ENCODE measurements at regions not wholly inside any gene's neighbourhood (a gene's known extent, or its start where the extent isn't known, plus 50 kb on each side); places are given as distances from the start of the nearest gene placed in this dataset.

DNA sequence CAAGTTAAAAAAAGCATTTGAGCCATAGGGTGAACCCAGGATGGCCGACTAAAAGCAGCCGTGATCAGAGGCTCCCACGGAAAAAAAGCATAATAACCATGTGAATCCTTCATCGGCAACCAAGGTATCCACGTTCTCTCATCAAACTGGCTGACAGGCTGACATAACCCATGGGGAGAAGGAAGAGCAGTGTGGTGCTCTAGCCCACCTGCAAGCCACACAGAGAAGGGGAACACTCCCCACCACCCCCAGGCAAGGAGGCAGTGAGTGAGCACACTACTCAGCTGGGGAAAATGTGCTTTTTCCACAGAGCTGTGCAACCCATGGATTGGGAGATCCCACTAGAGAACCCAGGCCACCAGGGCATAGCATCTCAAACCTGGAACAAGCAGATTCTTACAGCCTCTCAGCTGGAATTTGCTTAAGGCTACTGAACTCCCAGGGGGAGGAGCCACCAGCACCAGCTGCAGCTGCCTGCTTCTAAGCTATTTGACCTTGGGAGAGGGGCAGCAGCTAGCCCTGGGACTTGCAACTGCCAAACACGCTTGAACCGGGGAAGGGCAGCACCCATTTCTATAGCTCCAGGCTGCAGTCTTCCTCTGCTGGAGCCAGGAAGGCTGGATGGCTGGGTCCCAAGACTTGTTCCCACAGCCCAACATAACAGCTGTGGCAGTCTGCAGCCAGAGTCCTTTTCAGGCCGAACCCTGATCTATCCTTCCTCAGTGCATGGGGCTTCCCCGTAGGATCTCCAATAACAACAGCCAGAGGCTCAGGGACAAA lies 178.2 kb upstream of the NRG3 start:
- CTCF ChIA-PET = no interaction called here
- Mint-ChIP-seq H3K9me3 (ENCODE audit: low read depth, unreplicated experiment) (peaks cover 13% of the 10 kb centered on the region), H3K27me3 (ENCODE audit: unreplicated experiment) (peaks cover 21% of the 10 kb centered on the region), H3K4me1 (ENCODE audit: low read depth, unreplicated experiment) (no peaks in the 10 kb centered on the region), H3K4me3 (ENCODE audit: low read depth, unreplicated experiment) (no peak overlapping the region), H3K27ac (ENCODE audit: unreplicated experiment) (no peak overlapping the region), H3K36me3 (ENCODE audit: insufficient read depth, unreplicated experiment) (no peaks in the 10 kb centered on the region)
- intact Hi-C loops (cut with micrococcal nuclease; ENCODE audit: unreplicated experiment) = no loop called here
- TF ChIP-seq, protein P1, sequence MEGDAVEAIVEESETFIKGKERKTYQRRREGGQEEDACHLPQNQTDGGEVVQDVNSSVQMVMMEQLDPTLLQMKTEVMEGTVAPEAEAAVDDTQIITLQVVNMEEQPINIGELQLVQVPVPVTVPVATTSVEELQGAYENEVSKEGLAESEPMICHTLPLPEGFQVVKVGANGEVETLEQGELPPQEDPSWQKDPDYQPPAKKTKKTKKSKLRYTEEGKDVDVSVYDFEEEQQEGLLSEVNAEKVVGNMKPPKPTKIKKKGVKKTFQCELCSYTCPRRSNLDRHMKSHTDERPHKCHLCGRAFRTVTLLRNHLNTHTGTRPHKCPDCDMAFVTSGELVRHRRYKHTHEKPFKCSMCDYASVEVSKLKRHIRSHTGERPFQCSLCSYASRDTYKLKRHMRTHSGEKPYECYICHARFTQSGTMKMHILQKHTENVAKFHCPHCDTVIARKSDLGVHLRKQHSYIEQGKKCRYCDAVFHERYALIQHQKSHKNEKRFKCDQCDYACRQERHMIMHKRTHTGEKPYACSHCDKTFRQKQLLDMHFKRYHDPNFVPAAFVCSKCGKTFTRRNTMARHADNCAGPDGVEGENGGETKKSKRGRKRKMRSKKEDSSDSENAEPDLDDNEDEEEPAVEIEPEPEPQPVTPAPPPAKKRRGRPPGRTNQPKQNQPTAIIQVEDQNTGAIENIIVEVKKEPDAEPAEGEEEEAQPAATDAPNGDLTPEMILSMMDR (IDR thresholded peaks at IDR 0.05; ENCODE audit: unreplicated experiment) = no peak
- DNase-seq = no peak
- no TSS peak for BruUV-seq (replicated peaks)

DNA sequence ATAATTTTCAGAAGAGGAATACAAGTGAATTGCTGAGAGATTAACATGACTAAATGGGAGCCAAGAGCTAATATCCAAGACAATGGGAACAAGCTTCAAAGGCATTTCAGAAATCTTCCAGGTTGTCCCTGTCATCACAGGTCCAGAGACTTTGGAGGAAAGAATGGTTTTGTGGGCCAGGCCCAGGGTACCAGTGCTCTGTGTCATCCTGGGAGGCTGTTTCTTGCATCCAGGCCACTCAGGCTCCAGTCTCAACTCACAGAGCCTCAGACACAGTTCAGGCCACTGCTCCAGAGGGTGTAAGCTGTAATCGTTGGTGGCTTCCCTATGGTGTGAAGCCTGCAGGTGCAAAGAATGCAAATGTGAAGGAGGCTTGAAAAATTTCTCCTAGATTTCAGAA lies 170.4 kb upstream of the NRG3 start:
- intact Hi-C loops (cut with micrococcal nuclease; ENCODE audit: unreplicated experiment) = no loop called here
- CTCF ChIA-PET = no interaction called here
- DNase-seq = no peak
- no TSS peak for BruUV-seq (replicated peaks)
- no peaks in the 10 kb centered on the region for H3K36me3 Mint-ChIP-seq (ENCODE audit: insufficient read depth, unreplicated experiment)
- H3K4me1 Mint-ChIP-seq (ENCODE audit: low read depth, unreplicated experiment) = no peaks in the 10 kb centered on the region
- peaks cover 3% of the 10 kb centered on the region for H3K9me3 Mint-ChIP-seq (ENCODE audit: low read depth, unreplicated experiment)
- no peak overlapping the region for H3K4me3 Mint-ChIP-seq (ENCODE audit: low read depth, unreplicated experiment)
- TF ChIP-seq, protein P1 (IDR thresholded peaks at IDR 0.05; ENCODE audit: unreplicated experiment) = no peak
- no peak overlapping the region for H3K27ac Mint-ChIP-seq (ENCODE audit: unreplicated experiment)
- H3K27me3 Mint-ChIP-seq (ENCODE audit: unreplicated experiment) = no peaks in the 10 kb centered on the region

DNA sequence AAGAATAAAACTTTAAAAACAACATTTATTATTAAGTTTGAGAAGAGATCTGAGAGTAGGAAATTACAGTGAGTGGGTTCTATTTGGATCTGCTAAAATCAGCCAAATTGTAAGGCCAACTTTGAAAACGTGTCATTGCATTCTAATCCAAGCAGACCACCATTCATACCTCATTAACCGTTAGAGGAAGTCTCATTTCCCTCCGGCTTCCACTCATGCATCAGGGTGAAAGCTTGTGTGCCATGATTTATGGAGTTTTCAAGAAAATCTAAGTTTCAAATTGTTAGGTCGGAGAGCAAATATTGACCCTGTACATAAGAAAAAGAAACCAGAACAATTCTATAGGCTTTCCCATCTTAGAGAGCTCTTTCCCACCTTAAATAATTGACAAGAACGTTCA lies 166.6 kb upstream of the NRG3 start:
- Mint-ChIP-seq H3K36me3 (ENCODE audit: insufficient read depth, unreplicated experiment) (no peaks in the 10 kb centered on the region), H3K27me3 (ENCODE audit: unreplicated experiment) (no peaks in the 10 kb centered on the region), H3K9me3 (ENCODE audit: low read depth, unreplicated experiment) (no peaks in the 10 kb centered on the region), H3K27ac (ENCODE audit: unreplicated experiment) (no peak overlapping the region), H3K4me3 (ENCODE audit: low read depth, unreplicated experiment) (no peak overlapping the region), H3K4me1 (ENCODE audit: low read depth, unreplicated experiment) (no peaks in the 10 kb centered on the region)
- intact Hi-C loops (cut with micrococcal nuclease; ENCODE audit: unreplicated experiment) = no loop called here
- BruUV-seq (replicated peaks) = no TSS peak
- no peak for DNase-seq
- CTCF ChIA-PET = no interaction called here
- TF ChIP-seq, protein P1 (IDR thresholded peaks at IDR 0.05; ENCODE audit: unreplicated experiment) = no peak

DNA sequence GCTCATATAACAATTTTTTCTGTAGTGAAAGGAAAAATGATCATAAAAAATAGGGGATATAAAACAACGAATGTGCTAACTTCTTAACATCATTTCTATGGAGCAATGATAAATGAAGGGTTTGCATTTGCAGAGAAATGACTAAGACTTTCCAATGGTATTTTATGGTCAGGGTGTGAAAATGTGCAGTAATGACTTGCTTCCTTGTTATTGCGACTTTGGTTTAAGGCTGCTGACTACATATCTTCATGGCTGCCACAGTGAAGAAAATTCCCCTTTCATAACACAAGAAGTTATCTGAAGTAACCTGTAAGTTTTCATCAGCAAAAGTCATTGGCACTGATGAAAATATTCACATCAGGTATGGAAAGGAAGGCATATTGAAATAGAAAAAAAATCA lies 166.1 kb upstream of the NRG3 start:
- TF ChIP-seq, protein P1 (IDR thresholded peaks at IDR 0.05; ENCODE audit: unreplicated experiment) = no peak
- H3K9me3 Mint-ChIP-seq (ENCODE audit: low read depth, unreplicated experiment) = no peaks in the 10 kb centered on the region
- intact Hi-C loops (cut with micrococcal nuclease; ENCODE audit: unreplicated experiment) = no loop called here
- H3K27ac Mint-ChIP-seq (ENCODE audit: unreplicated experiment) = no peak overlapping the region
- H3K4me3 Mint-ChIP-seq (ENCODE audit: low read depth, unreplicated experiment) = no peak overlapping the region
- H3K27me3 Mint-ChIP-seq (ENCODE audit: unreplicated experiment) = no peaks in the 10 kb centered on the region
- H3K36me3 Mint-ChIP-seq (ENCODE audit: insufficient read depth, unreplicated experiment) = no peaks in the 10 kb centered on the region
- H3K4me1 Mint-ChIP-seq (ENCODE audit: low read depth, unreplicated experiment) = no peaks in the 10 kb centered on the region
- DNase-seq = no peak
- no TSS peak for BruUV-seq (replicated peaks)
- CTCF ChIA-PET = no interaction called here
